WTC11 (cell line): ENCODE measurements at regions not wholly inside any gene's neighbourhood (a gene's known extent, or its start where the extent isn't known, plus 50 kb on each side); places are given as distances from the start of the nearest gene placed in this dataset.

Experiments used
- ATF3 ChIP-seq: sonication (generic); formaldehyde crosslinking; conservative IDR thresholded peaks from 2 replicates; pipeline ENCODE4 v1.8.1; 2022; ENCODE audit warnings: mild to moderate bottlenecking, missing genetic modification reagents
- ATF6 ChIP-seq: sonication (generic); formaldehyde crosslinking; IDR thresholded peaks from 2 replicates; pipeline ENCODE4 v1.8.1; 2023; ENCODE audit warnings: mild to moderate bottlenecking, missing genetic modification reagents
- CREM ChIP-seq: sonication (generic); formaldehyde crosslinking; IDR thresholded peaks from 2 replicates; pipeline ENCODE4 v1.8.1; 2022; ENCODE audit warnings: mild to moderate bottlenecking, missing genetic modification reagents, moderate library complexity
- CTCF ChIP-seq: fragments of 200-600 bp; IDR thresholded peaks from 2 replicates; pipeline ENCODE4 v1.8.0; 2022; ENCODE audit warnings: antibody characterized with exemption
- SMAD3 ChIP-seq: sonication (generic); formaldehyde crosslinking; IDR thresholded peaks from 2 replicates; pipeline ENCODE4 v1.8.0; 2022; ENCODE audit warnings: missing genetic modification reagents, mild to moderate bottlenecking, borderline replicate concordance
- SP1 ChIP-seq: sonication (generic); formaldehyde crosslinking; conservative IDR thresholded peaks from 2 replicates; pipeline ENCODE4 v1.8.1; 2022; ENCODE audit warnings: missing genetic modification reagents
- TP53 ChIP-seq: sonication (generic); formaldehyde crosslinking; IDR thresholded peaks from 2 replicates; pipeline ENCODE4 v1.8.1; 2023; ENCODE audit warnings: mild to moderate bottlenecking, missing genetic modification reagents
- ZNF121 ChIP-seq: sonication (generic); formaldehyde crosslinking; IDR thresholded peaks from 2 replicates; pipeline ENCODE4 v1.8.0; 2023; ENCODE audit warnings: missing genetic modification reagents
- ZNF219 ChIP-seq: sonication (generic); formaldehyde crosslinking; IDR thresholded peaks from 2 replicates; pipeline ENCODE4 v1.8.0; 2023; ENCODE audit warnings: missing genetic modification reagents, mild to moderate bottlenecking, borderline replicate concordance
- ZNF232 ChIP-seq: sonication (generic); formaldehyde crosslinking; IDR thresholded peaks from 2 replicates; pipeline ENCODE4 v1.8.0; 2022; ENCODE audit warnings: mild to moderate bottlenecking, missing genetic modification reagents
- TF ChIP-seq, protein P1 (sequence below): sonication (generic); formaldehyde crosslinking; IDR thresholded peaks from 2 replicates; pipeline ENCODE4 v1.8.0; 2022; ENCODE audit warnings: mild to moderate bottlenecking, missing genetic modification reagents
- TF ChIP-seq, protein P2 (sequence below): sonication (generic); formaldehyde crosslinking; IDR thresholded peaks from 2 replicates; pipeline ENCODE4 v1.8.0; 2023; ENCODE audit warnings: mild to moderate bottlenecking, missing genetic modification reagents

DNA sequence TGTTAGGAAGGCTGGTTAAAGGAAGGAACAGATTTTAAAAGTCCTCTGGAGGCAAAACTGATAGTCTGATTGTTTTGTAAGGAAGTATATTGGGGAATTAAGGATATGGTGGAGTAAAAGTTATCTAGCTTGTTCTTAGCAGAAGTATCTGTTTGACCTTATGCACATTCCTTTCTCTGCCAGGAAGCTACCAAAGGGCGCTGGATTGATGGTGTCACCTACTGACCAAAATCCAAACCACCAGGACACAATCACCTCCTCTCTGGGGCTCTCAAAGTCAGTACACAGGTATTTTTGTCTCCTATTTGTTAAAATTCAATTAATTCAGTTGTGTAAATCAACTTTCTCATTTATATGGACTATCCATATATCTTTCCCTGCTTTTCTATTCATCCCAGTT is 484.5 kb downstream of the NUP35 start:
- TF ChIP-seq CTCF (no peak), CREM (CRISPR knock-in tag) (no peak), ATF3 (CRISPR knock-in tag) (no peak), ZNF121 (CRISPR knock-in tag) (no peak), TP53 (no peak), ZNF232 (CRISPR knock-in tag) (no peak), ZNF219 (no peak), ATF6 (CRISPR knock-in tag) (no peak), SMAD3 (CRISPR knock-in tag) (no peak), SP1 (CRISPR knock-in tag) (no peak)
- TF ChIP-seq, protein P1, sequence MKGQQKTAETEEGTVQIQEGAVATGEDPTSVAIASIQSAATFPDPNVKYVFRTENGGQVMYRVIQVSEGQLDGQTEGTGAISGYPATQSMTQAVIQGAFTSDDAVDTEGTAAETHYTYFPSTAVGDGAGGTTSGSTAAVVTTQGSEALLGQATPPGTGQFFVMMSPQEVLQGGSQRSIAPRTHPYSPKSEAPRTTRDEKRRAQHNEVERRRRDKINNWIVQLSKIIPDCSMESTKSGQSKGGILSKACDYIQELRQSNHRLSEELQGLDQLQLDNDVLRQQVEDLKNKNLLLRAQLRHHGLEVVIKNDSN (CRISPR knock-in tag), result no peak
- TF ChIP-seq, protein P2, sequence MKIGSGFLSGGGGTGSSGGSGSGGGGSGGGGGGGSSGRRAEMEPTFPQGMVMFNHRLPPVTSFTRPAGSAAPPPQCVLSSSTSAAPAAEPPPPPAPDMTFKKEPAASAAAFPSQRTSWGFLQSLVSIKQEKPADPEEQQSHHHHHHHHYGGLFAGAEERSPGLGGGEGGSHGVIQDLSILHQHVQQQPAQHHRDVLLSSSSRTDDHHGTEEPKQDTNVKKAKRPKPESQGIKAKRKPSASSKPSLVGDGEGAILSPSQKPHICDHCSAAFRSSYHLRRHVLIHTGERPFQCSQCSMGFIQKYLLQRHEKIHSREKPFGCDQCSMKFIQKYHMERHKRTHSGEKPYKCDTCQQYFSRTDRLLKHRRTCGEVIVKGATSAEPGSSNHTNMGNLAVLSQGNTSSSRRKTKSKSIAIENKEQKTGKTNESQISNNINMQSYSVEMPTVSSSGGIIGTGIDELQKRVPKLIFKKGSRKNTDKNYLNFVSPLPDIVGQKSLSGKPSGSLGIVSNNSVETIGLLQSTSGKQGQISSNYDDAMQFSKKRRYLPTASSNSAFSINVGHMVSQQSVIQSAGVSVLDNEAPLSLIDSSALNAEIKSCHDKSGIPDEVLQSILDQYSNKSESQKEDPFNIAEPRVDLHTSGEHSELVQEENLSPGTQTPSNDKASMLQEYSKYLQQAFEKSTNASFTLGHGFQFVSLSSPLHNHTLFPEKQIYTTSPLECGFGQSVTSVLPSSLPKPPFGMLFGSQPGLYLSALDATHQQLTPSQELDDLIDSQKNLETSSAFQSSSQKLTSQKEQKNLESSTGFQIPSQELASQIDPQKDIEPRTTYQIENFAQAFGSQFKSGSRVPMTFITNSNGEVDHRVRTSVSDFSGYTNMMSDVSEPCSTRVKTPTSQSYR, result no peak
